HepG2 (cell line): ENCODE measurements at regions not wholly inside any gene's neighbourhood (a gene's known extent, or its start where the extent isn't known, plus 50 kb on each side); places are given as distances from the start of the nearest gene placed in this dataset.

Experiments
- ATAC-seq: fragments of 200-7000 bp; cut with Tn5 transposase; 3 replicates; pipeline ENCODE4 v1.9.1; 2020; ENCODE audit warnings: mild to moderate bottlenecking, moderate library complexity
- BruUV-seq: library from RNA; stranded (reverse); fragments of 400-500 nt; replicated peaks from 2 replicates; lab custom pipeline; 2021; lab: Mats Ljungman, UMichigan
- CTCF ChIA-PET: fragments of 300-600 bp; formaldehyde crosslinking; extraction: SDS; loops from one replicate; lab custom pipeline; 2021; ENCODE audit warnings: low total read pairs, inconsistent platforms, low intra/inter-chr PET ratio; lab: Yijun Ruan, JAX
- POLR2A ChIA-PET: fragments of 350-600 bp; sonication (Branson Sonifier 250); formaldehyde crosslinking; loops from one replicate; lab custom pipeline; 2020; ENCODE audit warnings: antibody characterized with exemption, inconsistent platforms; lab: Yijun Ruan, JAX
- DNase-seq: peaks from one replicate; pipeline ENCODE4 v3.0.0-alpha.2; 2015; ENCODE audit warnings: low spot score
- FAIRE-seq: peaks from 3 replicates; lab custom pipeline; 2011; peaks lifted over from hg19 to GRCh38; lab: Jason Lieb, UNC
- H2AFZ ChIP-seq: one replicate; pipeline ENCODE4 v1.6.1; 2011; ENCODE audit warnings: low read length, inconsistent platforms
- H3K27ac ChIP-seq: fragments of 300-600 bp; 3 replicates; pipeline ENCODE4 v1.8.0; 2011; ENCODE audit warnings: mixed run types, mild to moderate bottlenecking, mixed read lengths, low read length, inconsistent platforms; ENCODE audit not compliant: insufficient read depth; ENCODE audit errors: extremely low read length
- H3K27me3 ChIP-seq, 2 experiments: fragments of 200-600 bp in 1 of 2; 2 replicates in 1 of 2; 3 replicates in 1 of 2; pipeline versions ENCODE4 v1.6.0 to v1.8.0; 2011; ENCODE audit warnings: low read length in 2 of 2, mild to moderate bottlenecking in 2 of 2, moderate library complexity in 2 of 2, inconsistent platforms in 1 of 2; ENCODE audit not compliant: insufficient read depth in 2 of 2, control insufficient read depth in 1 of 2
- H3K36me3 ChIP-seq, 2 experiments: fragments of 200-600 bp in 1 of 2; replicated peaks in 1 of 2; 2 replicates in 1 of 2; 3 replicates in 1 of 2; pipeline versions ENCODE4 v1.5.1 to v1.8.0; 2011; ENCODE audit warnings: low read length in 2 of 2, inconsistent platforms in 1 of 2; ENCODE audit not compliant: insufficient read depth in 2 of 2, control insufficient read depth in 1 of 2
- H3K4me1 ChIP-seq: 2 replicates; pipeline ENCODE4 v1.5.1; 2012; ENCODE audit warnings: low read length, inconsistent platforms; ENCODE audit not compliant: insufficient read depth
- H3K4me2 ChIP-seq: 2 replicates; pipeline ENCODE4 v1.6.0; 2011; ENCODE audit warnings: low read depth, low read length, inconsistent platforms
- H3K4me3 ChIP-seq, 3 experiments: fragments of 200-600 bp in 1 of 3; sonication (generic), shearing (Covaris generic) in 1 of 3; replicated peaks in 1 of 3; 2 replicates each; pipeline ENCODE4 v1.5.1; 2011 to 2016; ENCODE audit warnings: low read length in 3 of 3, inconsistent platforms in 2 of 3, low read depth in 2 of 3, mild to moderate bottlenecking in 2 of 3, control low read depth in 1 of 3, mixed read lengths in 1 of 3; ENCODE audit not compliant: insufficient read depth in 1 of 3
- H3K79me2 ChIP-seq: one replicate; pipeline ENCODE4 v1.6.1; 2011; ENCODE audit warnings: low read length, inconsistent platforms; ENCODE audit not compliant: insufficient read depth
- H3K9ac ChIP-seq: 2 replicates; pipeline ENCODE4 v1.6.0; 2011; ENCODE audit warnings: mild to moderate bottlenecking, low read depth, low read length, inconsistent platforms; ENCODE audit not compliant: insufficient read depth
- H3K9me3 ChIP-seq: 2 replicates; pipeline ENCODE4 v1.5.1; 2012; ENCODE audit warnings: mild to moderate bottlenecking, low read length
- H4K20me1 ChIP-seq: 2 replicates; pipeline ENCODE4 v1.6.0; 2011; ENCODE audit warnings: inconsistent platforms, mild to moderate bottlenecking, low read length, moderate library complexity; ENCODE audit not compliant: insufficient read depth
- E2F2 ChIP-seq: sonication (generic); formaldehyde crosslinking; IDR thresholded peaks from 2 replicates; pipeline ENCODE4 v1.4.0; 2020; ENCODE audit warnings: missing genetic modification reagents, borderline replicate concordance
- NR1H2 ChIP-seq: sonication (generic); formaldehyde crosslinking; IDR thresholded peaks from 2 replicates; pipeline ENCODE4 v1.8.1; 2022; ENCODE audit warnings: low read depth, missing genetic modification reagents, borderline replicate concordance
- WGBS: methylation state at CpG from one replicate; pipeline ENCODE4 v1.1.6; 2017; ENCODE audit warnings: low lambda C conversion rate; 5-methylcytosine and 5-hydroxymethylcytosine counted together
- in situ Hi-C: cut with HindIII; loops from 2 replicates; pipeline ENCODE4 v1.10.0; 2017; ENCODE audit warnings: low pct_unique_long_range_greater_than_20kb; ENCODE audit not compliant: extremely low pct_ligation_motif_present
- intact Hi-C: fragments of 100-400 bp; cut with micrococcal nuclease; formaldehyde crosslinking; loops from one replicate; pipeline ENCODE4 v1.10.0; 2022; ENCODE audit not compliant: unreplicated experiment
- TF ChIP-seq, protein P1 (sequence below): sonication (generic); formaldehyde crosslinking; IDR thresholded peaks from 2 replicates; pipeline ENCODE4 v1.4.0; 2020; ENCODE audit warnings: missing genetic modification reagents

DNA sequence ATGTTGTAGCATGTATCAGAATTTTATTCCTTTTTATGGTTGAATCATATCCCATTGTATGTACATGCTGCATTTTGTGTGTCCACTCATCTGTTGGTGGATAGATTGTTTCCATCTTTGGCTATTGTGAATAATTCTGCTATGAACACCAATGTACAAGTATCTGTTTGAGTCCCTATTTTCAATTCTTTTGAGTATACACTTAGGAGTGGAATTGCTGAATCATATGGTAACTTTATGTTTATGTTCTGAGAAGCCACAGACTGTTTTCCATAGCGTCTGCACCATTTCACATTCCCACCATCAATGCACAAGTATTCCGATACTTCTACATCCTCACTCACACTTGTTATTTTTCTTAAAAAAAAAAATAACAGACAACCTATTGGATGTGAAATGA is 91.5 kb downstream of the ARF6 start:
- WGBS: 93% methylated on average over 2 of the region's 2 CpGs
- FAIRE-seq: no peak

More for the DNA sequence above, 91.5 kb downstream of the ARF6 start:
- ChIA-PET POLR2A (no interaction called here), CTCF (no interaction called here)
- intact Hi-C loops: no loop called here
- Histone ChIP-seq H2AFZ (no peak overlapping the region), H3K79me2 (no peaks in the 10 kb centered on the region), H3K27me3 (no peaks in the 10 kb centered on the region), H3K9ac (no peak overlapping the region), H3K27ac (no peak overlapping the region), H3K4me1 (peaks cover 55% of the 10 kb centered on the region), H3K9me3 (no peaks in the 10 kb centered on the region), H3K4me3 (no peak overlapping the region), H3K4me2 (no peak overlapping the region), H3K36me3 (no peaks in the 10 kb centered on the region), H4K20me1 (no peaks in the 10 kb centered on the region)
- in situ Hi-C loops: no loop called here
- BruUV-seq: no TSS peak
- DNase-seq: no peak
- TF ChIP-seq E2F2 (CRISPR knock-in tag) (no peak), NR1H2 (no peak)
- TF ChIP-seq, protein P1, sequence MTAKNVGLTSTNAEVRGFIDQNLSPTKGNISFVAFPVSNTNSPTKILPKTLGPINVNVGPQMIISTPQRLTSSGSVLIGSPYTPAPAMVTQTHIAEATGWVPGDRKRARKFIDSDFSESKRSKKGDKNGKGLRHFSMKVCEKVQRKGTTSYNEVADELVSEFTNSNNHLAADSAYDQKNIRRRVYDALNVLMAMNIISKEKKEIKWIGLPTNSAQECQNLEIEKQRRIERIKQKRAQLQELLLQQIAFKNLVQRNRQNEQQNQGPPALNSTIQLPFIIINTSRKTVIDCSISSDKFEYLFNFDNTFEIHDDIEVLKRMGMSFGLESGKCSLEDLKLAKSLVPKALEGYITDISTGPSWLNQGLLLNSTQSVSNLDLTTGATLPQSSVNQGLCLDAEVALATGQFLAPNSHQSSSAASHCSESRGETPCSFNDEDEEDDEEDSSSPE (CRISPR knock-in tag): no peak
- ATAC-seq: no peak
